H4 (cell line): ENCODE measurements at regions not wholly inside any gene's neighbourhood (a gene's known extent, or its start where the extent isn't known, plus 50 kb on each side); places are given as distances from the start of the nearest gene placed in this dataset.
A peak's percentile ranks its signal among the peaks of the same experiment; 100 is the strongest.
"Not testable (repeated sequence)": the region's sequence is repeated elsewhere in the genome, so short reads cannot be mapped to it uniquely, and the experiment has no call there.

Experiments
- DNase-seq: peaks from one replicate; pipeline ENCODE4 v3.0.0-alpha.2; 2015; ENCODE audit warnings: low spot score

DNA sequence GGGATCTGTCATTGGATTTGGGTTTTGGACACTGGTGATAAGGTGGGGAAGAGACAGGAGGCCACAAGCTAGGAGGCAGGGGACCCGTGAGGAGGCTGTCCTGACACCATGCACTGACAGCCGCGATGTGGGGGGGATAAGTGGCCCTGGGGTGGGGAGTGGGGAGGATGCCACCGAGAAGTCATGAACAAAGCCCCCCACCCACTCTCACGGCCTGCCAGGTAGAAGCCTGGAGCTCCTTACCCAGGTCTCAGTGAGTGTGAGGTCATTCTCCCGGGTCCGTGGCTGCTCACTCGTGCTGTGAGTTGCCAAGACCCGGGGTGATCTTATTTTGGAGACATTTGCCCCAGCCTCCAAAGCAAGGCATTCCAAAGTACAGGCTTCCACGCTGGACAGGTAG is 165.9 kb upstream of the TNRC6C start:
- DNase-seq = no peak

GRCh38 chr17:77793146-77793970 is 165.1 kb upstream of the TNRC6C start:
- DNase-seq = no peak

DNA sequence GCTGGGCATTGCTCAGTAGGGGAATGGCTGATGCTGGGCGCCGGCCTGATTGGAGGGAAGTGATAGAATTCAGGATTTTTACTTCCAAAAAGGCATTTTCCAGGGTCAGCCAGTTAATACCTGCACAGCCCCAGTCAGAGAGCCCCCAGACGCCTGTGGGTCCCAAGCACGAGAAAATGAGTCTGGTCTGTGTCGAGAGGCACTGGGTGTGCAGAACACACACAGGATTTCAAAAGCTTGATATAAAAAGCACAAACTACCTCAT is 164.6 kb upstream of the TNRC6C start:
- DNase-seq = no peak

GRCh38 chr17:77794846-77795245 is 163.7 kb upstream of the TNRC6C start:
- DNase-seq = no peak

GRCh38 chr17:77795685-77796084 is 162.8 kb upstream of the TNRC6C start:
- no peak for DNase-seq

GRCh38 chr17:77796176-77796860 is 162.2 kb upstream of the TNRC6C start:
- no peak for DNase-seq

DNA sequence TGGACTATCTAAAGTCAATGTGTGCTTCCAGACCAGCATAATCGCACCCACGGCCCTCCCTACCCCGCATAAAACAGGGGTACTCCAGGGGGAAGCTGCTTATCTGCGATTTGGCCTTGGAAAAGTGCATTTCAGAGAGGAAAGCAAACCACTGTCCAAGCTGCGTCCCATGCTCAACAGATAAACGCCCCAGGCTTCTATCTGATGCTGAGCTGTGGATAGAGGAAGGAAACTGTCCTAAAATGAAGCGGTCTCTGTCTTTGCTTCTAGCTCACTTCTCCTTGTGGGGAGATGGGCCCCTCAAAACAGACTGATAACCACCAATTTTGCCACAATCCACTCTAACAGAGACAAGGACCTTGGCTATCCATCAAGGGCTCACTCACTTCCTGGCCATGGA is 160.5 kb upstream of the TNRC6C start:
- no peak for DNase-seq

- no peak for DNase-seq
These were observed 160.0 kb upstream of the TNRC6C start for GRCh38 chr17:77798481-77798880.

GRCh38 chr17:77800816-77801215 is 157.7 kb upstream of the TNRC6C start:
- DNase-seq = no peak

DNA sequence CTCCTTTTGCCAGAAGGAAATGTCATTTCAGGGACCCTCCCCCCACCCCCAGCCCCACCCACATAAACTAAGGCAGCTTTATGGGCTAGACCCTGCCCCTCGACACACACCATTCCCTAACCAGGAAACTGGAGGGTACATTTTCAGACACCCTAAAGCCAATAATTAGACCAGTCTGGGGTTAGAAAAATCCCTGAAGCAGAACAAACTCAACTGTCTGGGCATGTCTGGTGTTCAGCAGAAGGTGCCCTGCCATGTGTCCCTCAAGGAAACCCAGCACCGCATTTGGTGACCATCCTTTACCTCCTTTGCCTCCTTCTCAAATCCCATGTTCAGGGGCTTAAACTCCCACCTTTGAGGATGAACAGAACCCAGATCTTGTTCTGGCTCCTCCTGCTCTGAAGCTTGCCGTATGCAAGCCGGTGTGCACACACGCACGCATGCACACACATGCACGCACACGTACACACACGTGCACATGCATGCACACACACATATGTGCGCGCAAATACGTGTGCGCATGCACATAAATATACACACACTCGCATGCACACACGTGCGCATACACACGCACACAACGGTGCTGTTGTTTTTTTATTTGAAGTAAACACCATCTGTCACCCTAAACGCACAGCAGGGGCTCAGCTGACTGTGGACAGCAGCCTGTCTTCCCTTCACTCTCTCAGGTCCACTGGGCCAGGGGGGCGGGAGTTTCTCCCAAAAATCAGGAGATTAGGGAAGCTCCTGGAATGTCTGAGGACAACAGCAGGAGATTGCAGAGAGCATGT is 156.8 kb upstream of the TNRC6C start:
- DNase-seq = no peak

GRCh38 chr17:77802333-77802615 is 156.2 kb upstream of the TNRC6C start:
- no peak for DNase-seq

- no peak for DNase-seq
These were observed 155.7 kb upstream of the TNRC6C start for GRCh38 chr17:77802811-77803220.

DNA sequence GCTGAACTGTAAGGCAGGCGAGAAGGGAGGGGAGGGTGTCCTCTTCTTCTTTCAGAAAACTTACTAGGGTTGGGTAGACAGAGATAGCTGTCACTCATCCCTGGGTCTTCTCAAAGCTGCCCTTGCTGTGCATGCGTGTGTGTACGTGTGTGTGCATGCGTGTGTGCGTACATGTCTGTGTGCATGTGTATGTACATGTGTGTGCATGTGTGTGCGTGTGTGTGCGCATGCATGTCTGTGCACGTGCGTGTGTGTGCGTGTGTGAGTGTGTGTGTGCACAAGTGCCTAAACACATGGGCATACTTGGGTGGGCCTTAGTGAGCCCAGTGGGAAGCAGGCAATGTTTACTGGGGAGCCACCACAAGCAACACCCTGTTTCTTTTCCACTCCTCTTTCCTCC is 154.8 kb upstream of the TNRC6C start:
- DNase-seq = no peak

DNA sequence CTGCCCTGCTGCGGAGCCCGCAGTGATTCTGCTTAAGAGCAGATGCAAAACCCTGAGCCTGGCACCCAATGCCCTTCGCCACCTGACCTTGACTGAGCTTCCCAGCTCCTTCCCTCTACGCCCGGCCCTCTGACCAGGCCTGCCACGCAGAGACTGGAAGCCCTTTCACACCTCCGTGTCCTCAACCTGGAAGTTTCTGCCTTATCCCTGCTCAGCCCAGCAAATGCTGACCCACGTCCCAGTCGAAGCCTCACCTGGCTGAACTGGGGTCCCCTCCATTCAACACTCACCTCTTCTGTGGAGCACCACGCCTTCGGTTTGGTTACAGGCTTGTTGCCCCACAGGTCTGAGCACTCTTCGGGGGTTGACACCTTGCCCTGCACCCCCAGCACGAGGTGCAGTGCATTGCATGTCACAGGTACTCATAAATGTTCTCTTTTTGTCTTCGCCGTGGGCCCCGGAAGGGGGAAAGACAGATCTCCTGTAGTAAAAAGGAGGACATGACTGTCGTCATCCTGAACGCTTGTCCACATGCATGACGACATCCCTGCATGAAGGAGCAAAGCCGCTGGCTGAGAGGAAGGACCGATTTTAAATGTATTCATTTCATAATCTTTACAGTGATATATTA is 153.6 kb upstream of the TNRC6C start:
- no peak for DNase-seq

DNA sequence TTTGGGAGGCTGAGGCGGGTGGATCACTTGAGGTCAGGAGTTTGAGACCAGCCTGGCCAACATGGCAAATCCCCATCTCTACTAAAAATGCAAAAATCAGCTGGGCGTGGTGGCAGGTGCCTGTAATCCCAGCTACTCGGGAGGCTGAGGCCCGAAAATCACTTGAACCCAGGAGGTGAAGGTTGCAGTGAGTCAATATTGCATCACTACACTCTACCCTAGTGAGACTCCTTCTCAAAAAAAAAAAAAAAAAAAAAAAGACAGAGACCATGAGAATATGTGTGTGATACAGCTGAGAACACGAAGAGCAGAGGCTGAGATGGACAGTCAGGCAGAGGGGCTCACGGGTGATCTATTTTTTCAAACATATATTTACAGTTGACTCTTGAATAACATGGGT is 152.5 kb upstream of the TNRC6C start:
- not testable (repeated sequence) for DNase-seq

GRCh38 chr17:77807051-77807745 is 151.3 kb upstream of the TNRC6C start:
- DNase-seq = no peak

DNA sequence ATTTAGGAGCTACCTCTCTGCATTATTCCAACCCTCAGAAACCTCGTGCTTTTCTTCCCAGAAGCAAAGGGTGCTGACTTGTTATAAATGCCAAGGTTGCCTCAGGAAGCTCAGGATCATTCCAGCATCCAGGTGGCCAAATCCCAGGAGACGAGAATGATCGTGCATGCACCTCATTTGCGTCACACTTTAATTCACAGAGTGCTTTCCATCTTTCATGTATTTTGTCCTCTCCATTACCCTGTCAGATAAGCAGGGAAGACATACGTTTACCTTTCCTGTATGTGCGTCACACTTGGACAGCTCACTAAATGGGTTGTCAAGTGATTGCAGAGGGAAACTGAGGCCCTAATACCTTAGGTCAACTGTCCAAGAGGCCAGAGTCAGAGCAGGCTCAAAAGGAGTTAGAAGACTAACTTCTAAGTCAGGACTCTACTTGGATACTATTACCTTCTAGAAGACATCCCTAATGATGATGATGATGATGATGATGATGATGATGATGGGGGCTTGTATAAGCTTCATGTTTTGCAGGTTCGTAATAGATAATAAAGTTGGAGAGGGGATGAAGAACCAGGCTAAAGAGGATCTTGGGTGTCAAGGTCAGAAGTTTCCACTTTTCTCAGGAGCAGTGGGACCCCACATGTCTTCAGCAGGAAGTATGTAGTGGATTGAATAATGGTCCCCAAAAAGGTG is 150.6 kb upstream of the TNRC6C start:
- no peak for DNase-seq

GRCh38 chr17:77808686-77809425 is 149.6 kb upstream of the TNRC6C start:
- no peak for DNase-seq

DNA sequence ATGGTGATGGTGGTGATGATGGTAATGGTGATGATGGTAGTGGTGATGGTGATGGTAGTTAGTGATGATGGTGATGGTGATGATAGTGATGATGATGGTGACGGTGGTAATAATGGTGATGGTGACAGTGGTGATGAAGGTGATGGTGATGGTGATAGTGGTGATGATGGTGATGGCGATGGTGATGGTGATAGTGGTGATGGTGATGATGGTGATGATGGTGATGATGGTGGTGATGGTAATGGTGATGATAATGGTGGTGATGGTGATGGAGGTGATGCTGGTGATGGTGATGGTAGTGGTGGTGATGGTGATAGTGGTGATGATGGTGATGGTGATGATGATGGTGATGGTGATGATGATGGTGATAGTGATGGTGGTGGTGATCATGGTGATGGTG is 148.7 kb upstream of the TNRC6C start:
- no peak for DNase-seq

- peak; percentile 67 for DNase-seq
These were observed 148.0 kb upstream of the TNRC6C start for GRCh38 chr17:77810536-77810935.

DNA sequence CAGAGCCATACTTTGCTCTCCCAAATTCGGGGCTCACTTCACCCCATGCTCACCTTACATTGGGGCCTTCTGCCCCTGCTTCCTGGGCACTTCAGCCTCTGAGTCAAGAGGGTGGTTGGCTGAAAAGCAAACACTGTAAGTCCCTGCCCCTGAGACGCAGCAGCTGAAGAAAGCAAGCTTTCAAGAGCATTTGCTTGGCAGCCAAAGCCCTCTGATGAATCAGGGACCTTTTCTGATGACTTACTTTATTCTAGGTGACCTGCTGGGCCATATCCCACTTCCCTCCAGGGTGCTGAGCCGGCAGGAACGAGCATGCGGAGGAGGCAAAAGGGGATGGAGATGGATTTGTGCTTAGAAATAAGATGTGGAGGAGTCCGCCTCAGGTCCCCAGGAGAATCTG is 147.0 kb upstream of the TNRC6C start:
- no peak for DNase-seq
